Heart left ventricle (tissue), 16 donors: ENCODE measurements at regions not wholly inside any gene's neighbourhood (a gene's known extent, or its start where the extent isn't known, plus 50 kb on each side); places are given as distances from the start of the nearest gene placed in this dataset.
A peak's percentile ranks its signal among the peaks of the same experiment; 100 is the strongest.
"Not testable (repeated sequence)": the region's sequence is repeated elsewhere in the genome, so short reads cannot be mapped to it uniquely, and the experiment has no call there.

Experiments used
- ATAC-seq, 4 donors: fragments of 200-7000 bp; cut with Tn5 transposase; one replicate each; pipeline ENCODE4 v1.9.1; 2020 to 2022; ENCODE audit warnings: moderate library complexity in 4 of 4, mild to moderate bottlenecking in 3 of 4, moderate number of reproducible peaks in 1 of 4
- DNase-seq, 5 donors: peaks; one replicate each; pipeline ENCODE4 v3.0.0-alpha.2; 2020
- H3K27ac ChIP-seq, 12 donors: fragments of 200-600 bp; sonication (generic) in 4 of 12; one replicate each; pipeline versions ENCODE4 v1.5.0 to v1.8.0; 2016 to 2022; ENCODE audit warnings: mild to moderate bottlenecking in 2 of 12
- H3K27me3 ChIP-seq, 9 donors: fragments of 200-600 bp; sonication (generic) in 2 of 9; one replicate each; pipeline versions ENCODE4 v1.5.1 to v1.8.0; 2016 to 2022; ENCODE audit warnings: mild to moderate bottlenecking in 3 of 9
- H3K36me3 ChIP-seq, 9 donors: fragments of 200-600 bp; sonication (generic) in 2 of 9; one replicate each; pipeline versions ENCODE4 v1.5.0 to v1.8.0; 2018 to 2022; ENCODE audit warnings: mild to moderate bottlenecking in 2 of 9
- H3K4me1 ChIP-seq, 12 donors: fragments of 200-600 bp; sonication (generic) in 4 of 12; one replicate each; pipeline versions ENCODE4 v1.5.0 to v1.8.0; 2016 to 2022; ENCODE audit warnings: mild to moderate bottlenecking in 3 of 12
- H3K4me3 ChIP-seq, 12 donors: fragments of 200-600 bp; sonication (generic) in 4 of 12; one replicate each; pipeline versions ENCODE4 v1.5.0 to v1.8.0; 2017 to 2022; ENCODE audit warnings: mild to moderate bottlenecking in 9 of 12, moderate library complexity in 4 of 12
- H3K9me3 ChIP-seq, 12 donors: fragments of 200-600 bp; sonication (generic) in 4 of 12; one replicate each; pipeline versions ENCODE4 v1.5.0 to v1.8.0; 2016 to 2022; ENCODE audit warnings: mild to moderate bottlenecking in 1 of 12
- POLR2A ChIP-seq, 2 donors: fragments of 450-650 bp; IDR thresholded peaks; one replicate each; pipeline ENCODE4 v1.6.1; 2017; ENCODE audit warnings: antibody characterized with exemption in 2 of 2, mild to moderate bottlenecking in 2 of 2, moderate library complexity in 2 of 2
- WGBS, 4 donors: extraction: QIAGEN DNeasy Blood & Tissue Kit in 2 of 4; methylation state at CpG; one replicate each; pipeline versions ENCODE4 v1.1.5 to v1.1.7; 2013 to 2018; 5-methylcytosine and 5-hydroxymethylcytosine counted together
- intact Hi-C, 10 donors: fragments of 100-400 bp; cut with DNase I; formaldehyde crosslinking; loops; one replicate each; pipeline versions ENCODE4 v1.11.1 to v1.14.2; 2022
- TF ChIP-seq, protein P1 (sequence below), 12 donors: fragments of 200-600 bp; sonication (generic) in 4 of 12; IDR thresholded peaks; one replicate each; pipeline versions ENCODE4 v1.5.0 to v1.8.0; 2018 to 2022; ENCODE audit warnings: antibody characterized with exemption in 12 of 12, mild to moderate bottlenecking in 5 of 12
- donor health status: ischemic (EF 13 %, LVEDD 7.1; RV severe dilation, severe dysfunction).
- donor health status: healthy with polysubstance abuse.
- donor health status: DM: no; HTN: yes; CAD: no.
- donor health status: DM: no; HTN: no; CAD: no.
- donor health status: ischemic (EF 25% LVEDD 6.9; RV normal size, moderate dysfunction).
- donor health status: ischemic (EF 25% LVEDD 5.7; RV mildly dilated, moderate dysfunction).
- donor health status: healthy.
- donor health status: DM: yes; HTN: yes; CAD: no.
- donor health status: ischemic (EF 35%, LVEDD 5.7; RV mildly dilated, moderate dysfunction).
- donor health status: nonischemic (EF 11% LVEDD 7.7; RV severe dilation, severe dysfunction).
- donor health status: DM: yes; HTN: yes; CAD: no.
- donor health status: PGD.
- donor health status: ischemic (EF 29% LVEDD 5.4; RV normal size, mild dysfunction).
- donor health status: nonischemic (EF 23%, LVEDD 6.1; RV moderate dilation, normal function).

DNA sequence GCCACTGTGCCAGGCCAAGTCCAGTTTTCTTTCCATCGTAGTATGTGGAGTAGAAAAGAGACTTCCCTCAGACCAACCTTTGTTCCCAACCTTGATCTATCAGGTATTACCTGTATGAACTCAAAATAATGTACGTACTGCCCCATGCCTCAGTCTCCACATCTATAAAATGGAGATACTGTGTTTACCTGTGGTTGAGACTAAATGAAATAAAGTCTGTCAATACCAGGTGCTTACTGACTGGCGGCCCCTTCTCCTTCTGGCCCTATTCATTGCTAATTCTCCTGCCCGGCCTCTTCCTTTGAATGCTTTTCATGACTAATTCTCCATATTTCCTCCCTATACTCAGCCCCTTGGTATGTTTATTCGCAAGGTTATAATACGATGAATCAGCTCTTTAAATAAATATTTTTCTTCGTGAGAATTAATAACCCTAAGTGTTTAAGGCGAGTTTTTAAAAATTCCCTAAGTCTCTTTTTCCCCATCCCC is 89.6 kb upstream of the BASP1 start:
- no peak overlapping the region for H3K4me3 ChIP-seq
- no peak for TF ChIP-seq POLR2A (IDR thresholded peaks at IDR 0.05)
- TF ChIP-seq, protein P1, sequence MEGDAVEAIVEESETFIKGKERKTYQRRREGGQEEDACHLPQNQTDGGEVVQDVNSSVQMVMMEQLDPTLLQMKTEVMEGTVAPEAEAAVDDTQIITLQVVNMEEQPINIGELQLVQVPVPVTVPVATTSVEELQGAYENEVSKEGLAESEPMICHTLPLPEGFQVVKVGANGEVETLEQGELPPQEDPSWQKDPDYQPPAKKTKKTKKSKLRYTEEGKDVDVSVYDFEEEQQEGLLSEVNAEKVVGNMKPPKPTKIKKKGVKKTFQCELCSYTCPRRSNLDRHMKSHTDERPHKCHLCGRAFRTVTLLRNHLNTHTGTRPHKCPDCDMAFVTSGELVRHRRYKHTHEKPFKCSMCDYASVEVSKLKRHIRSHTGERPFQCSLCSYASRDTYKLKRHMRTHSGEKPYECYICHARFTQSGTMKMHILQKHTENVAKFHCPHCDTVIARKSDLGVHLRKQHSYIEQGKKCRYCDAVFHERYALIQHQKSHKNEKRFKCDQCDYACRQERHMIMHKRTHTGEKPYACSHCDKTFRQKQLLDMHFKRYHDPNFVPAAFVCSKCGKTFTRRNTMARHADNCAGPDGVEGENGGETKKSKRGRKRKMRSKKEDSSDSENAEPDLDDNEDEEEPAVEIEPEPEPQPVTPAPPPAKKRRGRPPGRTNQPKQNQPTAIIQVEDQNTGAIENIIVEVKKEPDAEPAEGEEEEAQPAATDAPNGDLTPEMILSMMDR (IDR thresholded peaks at IDR 0.05) = no peak
- 82 to 98% (median 95%) methylated on average over 8 of the region's 8 CpGs for WGBS, 4 donors
- ATAC-seq = no peak
- no peaks in the 10 kb centered on the region for H3K9me3 ChIP-seq
- intact Hi-C loops = no loop called here
- H3K27me3 ChIP-seq = no peaks in the 10 kb centered on the region
- H3K36me3 ChIP-seq = no peaks in the 10 kb centered on the region
- no peak for DNase-seq
- H3K27ac ChIP-seq = no peak overlapping the region
- H3K4me1 ChIP-seq = peaks cover 0 to 18% (median 4%) of the 10 kb centered on the region in 12 donors

DNA sequence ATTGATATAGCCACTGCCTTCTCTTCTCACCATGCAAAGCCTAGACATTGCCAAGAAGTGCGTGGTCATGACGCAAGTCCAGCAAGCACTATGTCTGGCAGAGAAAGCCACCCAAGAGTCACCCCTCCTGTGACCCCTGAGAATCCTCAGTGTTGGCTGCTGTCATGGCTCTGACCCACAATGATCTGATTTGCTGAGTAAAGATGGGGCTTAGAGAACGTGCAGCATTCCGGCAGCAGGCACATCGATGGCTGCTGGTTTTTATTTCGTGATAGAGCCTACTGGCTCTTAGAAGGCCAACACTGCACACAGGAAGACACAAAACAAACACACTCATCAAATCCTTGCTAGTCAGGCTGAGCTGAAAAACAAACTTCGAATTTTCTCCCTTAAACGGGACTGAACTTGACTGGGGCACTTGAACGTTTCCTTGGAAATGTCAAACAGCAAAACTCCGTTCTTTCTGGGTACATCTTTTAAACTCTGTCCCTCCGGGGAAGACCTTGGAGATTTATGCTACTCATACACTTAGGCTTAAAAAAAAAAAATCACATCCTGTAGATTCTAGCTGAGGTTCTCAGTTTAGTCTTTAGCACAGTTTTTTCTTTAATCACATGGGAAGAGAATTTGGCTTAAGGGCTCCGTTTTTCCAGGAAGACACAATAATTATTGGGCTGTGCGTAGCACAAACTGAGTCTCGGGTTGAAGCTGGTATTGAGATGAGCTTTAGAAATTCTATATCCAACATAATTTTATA is 88.2 kb upstream of the BASP1 start:
- no peak for TF ChIP-seq POLR2A (IDR thresholded peaks at IDR 0.05)
- TF ChIP-seq, protein P1 (IDR thresholded peaks at IDR 0.05) = no peak
- no peak overlapping the region for H3K4me3 ChIP-seq
- H3K27me3 ChIP-seq = no peaks in the 10 kb centered on the region
- WGBS, 4 donors = 57 to 73% (median 62%) methylated on average over 14 of the region's 14 CpGs
- no peak overlapping the region for H3K27ac ChIP-seq
- H3K9me3 ChIP-seq = no peaks in the 10 kb centered on the region
- no peaks in the 10 kb centered on the region for H3K36me3 ChIP-seq
- ATAC-seq = no peak
- no peak for DNase-seq
- intact Hi-C loops = no loop called here
- peaks cover 0 to 8% (median 2%) of the 10 kb centered on the region in 12 donors for H3K4me1 ChIP-seq

DNA sequence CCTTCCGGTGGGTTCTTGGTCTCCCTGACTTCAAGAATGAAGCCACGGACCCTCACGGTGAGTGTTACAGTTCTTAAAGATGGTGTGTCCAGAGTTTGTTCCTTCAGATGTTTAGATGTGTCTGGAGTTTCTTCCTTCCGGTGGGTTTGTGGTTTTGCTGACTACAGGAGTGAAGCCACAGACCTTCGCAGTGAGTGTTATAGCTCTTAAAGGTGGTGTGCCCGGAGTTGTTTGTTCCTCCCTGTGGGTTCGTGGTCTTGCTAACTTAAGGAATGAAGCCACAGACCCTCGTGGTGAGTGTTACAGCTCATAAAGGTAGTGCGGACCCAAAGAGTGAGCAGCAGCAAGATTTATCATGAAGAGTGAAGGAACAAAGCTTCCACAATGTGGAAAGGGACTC is 87.1 kb upstream of the BASP1 start:
- not testable (repeated sequence) for H3K4me1 ChIP-seq, H3K4me3 ChIP-seq, H3K27ac ChIP-seq, H3K9me3 ChIP-seq, ATAC-seq, H3K27me3 ChIP-seq, DNase-seq, H3K36me3 ChIP-seq
- intact Hi-C loops = loop anchor here in 9 of 10 donors (2.0 to 10.0 kb wide), 7 partner anchors 54 to 343 kb away; partner anchors contain the start of gene MYO10 (in 4 of the 9)
- 76 to 90% (median 87%) methylated on average over 9 of the region's 9 CpGs for WGBS, 4 donors

DNA sequence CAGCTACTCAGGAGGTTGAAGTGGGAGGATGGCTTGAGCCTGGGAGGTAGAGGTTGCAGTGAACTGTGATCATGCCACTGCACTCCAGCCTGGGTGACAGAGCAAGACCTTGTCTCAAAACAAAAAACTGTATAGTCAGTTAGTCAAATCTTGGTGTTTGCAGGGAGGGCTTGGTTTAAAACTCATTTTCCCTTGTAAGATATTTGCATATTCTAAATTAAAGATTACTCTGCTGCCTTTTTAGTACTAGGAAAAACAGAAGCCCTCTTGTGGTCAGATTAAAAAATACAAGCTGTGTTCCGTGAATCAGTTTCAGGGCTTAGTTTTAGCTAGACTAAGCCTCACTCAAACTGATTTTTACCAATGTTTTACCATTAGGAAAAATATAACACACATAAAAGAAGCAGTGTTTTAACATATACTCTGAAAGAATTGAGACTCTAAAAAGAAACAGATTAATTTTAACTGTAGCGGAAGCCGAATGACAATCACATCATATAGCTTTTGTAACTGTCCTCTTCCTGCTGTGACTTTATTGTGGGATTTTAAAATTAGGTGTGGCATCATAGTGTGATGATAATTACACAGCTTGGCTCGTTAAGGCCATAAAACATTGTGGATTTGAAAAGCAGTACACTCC is 84.9 kb upstream of the BASP1 start:
- Histone ChIP-seq H3K27ac (no peak overlapping the region), H3K4me1 (peaks cover 0 to 7% (median 0%) of the 10 kb centered on the region in 12 donors), H3K4me3 (no peak overlapping the region), H3K27me3 (no peaks in the 10 kb centered on the region), H3K36me3 (no peaks in the 10 kb centered on the region), H3K9me3 (no peaks in the 10 kb centered on the region)
- TF ChIP-seq, protein P1 (IDR thresholded peaks at IDR 0.05) = peak; percentile 47 to 76 (median 70)
- no peak for TF ChIP-seq POLR2A (IDR thresholded peaks at IDR 0.05)
- ATAC-seq (no peak), DNase-seq (no peak)
- intact Hi-C loops = loop anchor here (2.0 to 10.0 kb wide), 9 partner anchors 52 to 345 kb away; partner anchors contain the start of gene MYO10 (in 4 of the 10)
- WGBS, 4 donors = 45 to 51% (median 50%) methylated on average over 4 of the region's 4 CpGs
